ENCODE measurements at regions not wholly inside any gene's neighbourhood (a gene's known extent, or its start where the extent isn't known, plus 50 kb on each side); places are given as distances from the start of the nearest gene placed in this dataset.

GRCh38 chr13:37209621-37210580 lies 104.4 kb upstream of the CSNK1A1L start:
- intact Hi-C loops (cut with micrococcal nuclease): no loop called here
- Histone ChIP-seq H4K20me1 (ENCODE audit: insufficient read depth) (no peaks in the 10 kb centered on the region), H3K4me3 (replicated peaks in 1 of 2; ENCODE audit: low read depth in 1 of 2, low read length in 2 of 2) (no peak overlapping the region), H3K79me2 (ENCODE audit: insufficient read depth, low read length) (no peaks in the 10 kb centered on the region), H3K27ac (ENCODE audit: low read depth, low read length) (no peak overlapping the region), H3K4me2 (ENCODE audit: low read length) (no peak overlapping the region), H2AFZ (ENCODE audit: low read depth, low read length, poor library complexity, severe bottlenecking) (no peak overlapping the region), H3K9ac (ENCODE audit: low read length) (no peak overlapping the region), H3K9me3 (ENCODE audit: control insufficient read depth in 1 of 2, insufficient read depth in 1 of 2, low read depth in 1 of 2, low read length in 2 of 2) (peaks cover 0 to 5% of the 10 kb centered on the region in 2 experiments; a peak in 1 of 4 replicates), H3K36me3 (ENCODE audit: control insufficient read depth in 1 of 2, insufficient read depth in 2 of 2, low read length in 2 of 2) (no peaks in the 10 kb centered on the region), H3K27me3 (ENCODE audit: insufficient read depth, low read length) (no peaks in the 10 kb centered on the region), H3K4me1 (ENCODE audit: control insufficient read depth in 1 of 2, insufficient read depth in 2 of 2, low read length in 2 of 2) (no peaks in the 10 kb centered on the region), H3K9me2 (ENCODE audit: insufficient read depth) (no peaks in the 10 kb centered on the region)
- CTCF ChIA-PET: no interaction called here
- DNase-seq (ENCODE audit: low read depth, low spot score) (no peak), ATAC-seq (no peak)
- TF ChIP-seq EZH2phosphoT487 (IDR thresholded peaks at IDR 0.05; ENCODE audit: borderline replicate concordance) (no peak), MAX (IDR thresholded peaks at IDR 0.05) (no peak), FOSL1 (IDR thresholded peaks at IDR 0.05; ENCODE audit: low read depth) (no peak), ELF1 (IDR thresholded peaks at IDR 0.05; ENCODE audit: borderline replicate concordance, low read depth) (no peak), ZFX (IDR thresholded peaks at IDR 0.05) (no peak), REST (IDR thresholded peaks at IDR 0.05; ENCODE audit: low read depth) (no peak), RAD21 (IDR thresholded peaks at IDR 0.05; ENCODE audit: low read depth) (no peak), EGR1 (IDR thresholded peaks at IDR 0.05; ENCODE audit: low read depth) (no peak), CTCF (IDR thresholded peaks at IDR 0.05 in 2 of 3, conservative IDR thresholded peaks at IDR 0.05 in 1 of 3; ENCODE audit: borderline replicate concordance in 1 of 3, insufficient read depth in 1 of 3, low read depth in 2 of 3, low read length in 2 of 3) (no peak), CBX3 (IDR thresholded peaks at IDR 0.05; ENCODE audit: low read depth) (no peak), ZNF274 (IDR thresholded peaks at IDR 0.05; ENCODE audit: low read depth, low read length) (no peak), POLR2AphosphoS5 (IDR thresholded peaks at IDR 0.05; ENCODE audit: low read depth, low read length) (no peak)
- no TSS peak for BruUV-seq (replicated peaks)
- POLR2A ChIA-PET: no interaction called here
- RAD21 ChIA-PET (ENCODE audit: low non-redundant PET in 1 of 2, low total read pairs in 2 of 2, uncharacterized antibody in 2 of 2, unreplicated experiment in 2 of 2): no interaction called here

All from HCT116 (cell line).